ENCODE measurements at regions not wholly inside any gene's neighbourhood (a gene's known extent, or its start where the extent isn't known, plus 50 kb on each side); places are given as distances from the start of the nearest gene placed in this dataset.

GRCh38 chr5:57940236-57940635 is 457.6 kb upstream of the ACTBL2 start:
- TF ChIP-seq POLR2AphosphoS5 (IDR thresholded peaks at IDR 0.05; ENCODE audit: low read depth, low read length), result no peak
- no peak for TF ChIP-seq REST (IDR thresholded peaks at IDR 0.05; ENCODE audit: insufficient read depth in 1 of 2, low read depth in 2 of 2, low read length in 1 of 2)
- no peak for TF ChIP-seq TCF7L2 (IDR thresholded peaks at IDR 0.05; ENCODE audit: low read depth, low read length)
- TF ChIP-seq, protein P1, sequence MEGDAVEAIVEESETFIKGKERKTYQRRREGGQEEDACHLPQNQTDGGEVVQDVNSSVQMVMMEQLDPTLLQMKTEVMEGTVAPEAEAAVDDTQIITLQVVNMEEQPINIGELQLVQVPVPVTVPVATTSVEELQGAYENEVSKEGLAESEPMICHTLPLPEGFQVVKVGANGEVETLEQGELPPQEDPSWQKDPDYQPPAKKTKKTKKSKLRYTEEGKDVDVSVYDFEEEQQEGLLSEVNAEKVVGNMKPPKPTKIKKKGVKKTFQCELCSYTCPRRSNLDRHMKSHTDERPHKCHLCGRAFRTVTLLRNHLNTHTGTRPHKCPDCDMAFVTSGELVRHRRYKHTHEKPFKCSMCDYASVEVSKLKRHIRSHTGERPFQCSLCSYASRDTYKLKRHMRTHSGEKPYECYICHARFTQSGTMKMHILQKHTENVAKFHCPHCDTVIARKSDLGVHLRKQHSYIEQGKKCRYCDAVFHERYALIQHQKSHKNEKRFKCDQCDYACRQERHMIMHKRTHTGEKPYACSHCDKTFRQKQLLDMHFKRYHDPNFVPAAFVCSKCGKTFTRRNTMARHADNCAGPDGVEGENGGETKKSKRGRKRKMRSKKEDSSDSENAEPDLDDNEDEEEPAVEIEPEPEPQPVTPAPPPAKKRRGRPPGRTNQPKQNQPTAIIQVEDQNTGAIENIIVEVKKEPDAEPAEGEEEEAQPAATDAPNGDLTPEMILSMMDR (IDR thresholded peaks at IDR 0.05), result no peak
- TF ChIP-seq SIN3A (IDR thresholded peaks at IDR 0.05; ENCODE audit: borderline replicate concordance, insufficient read depth, low read depth, low read length), result no peak

Measured in Panc1 (cell line).